Suprapubic skin (tissue), 3 donors: ENCODE measurements at regions not wholly inside any gene's neighbourhood (a gene's known extent, or its start where the extent isn't known, plus 50 kb on each side); places are given as distances from the start of the nearest gene placed in this dataset.

ENCODE experiments used
- EP300 ChIP-seq: sonication (generic); formaldehyde crosslinking; IDR thresholded peaks from one replicate; pipeline ENCODE4 v1.6.1; 2017; ENCODE audit warnings: antibody characterized with exemption
- POLR2A ChIP-seq, 2 donors: fragments of 450-650 bp; IDR thresholded peaks; one replicate each; pipeline ENCODE4 v1.6.1; 2017; ENCODE audit warnings: antibody characterized with exemption in 2 of 2, mild to moderate bottlenecking in 2 of 2, moderate library complexity in 2 of 2
- TF ChIP-seq, protein P1 (sequence below), 2 donors: fragments of 200-600 bp in 1 of 2; fragments of 450-650 bp in 1 of 2; sonication (generic) in 1 of 2; IDR thresholded peaks; one replicate each; pipeline ENCODE4 v1.5.1; 2016 to 2019; ENCODE audit warnings: antibody characterized with exemption in 2 of 2, mild to moderate bottlenecking in 1 of 2, moderate library complexity in 1 of 2

DNA sequence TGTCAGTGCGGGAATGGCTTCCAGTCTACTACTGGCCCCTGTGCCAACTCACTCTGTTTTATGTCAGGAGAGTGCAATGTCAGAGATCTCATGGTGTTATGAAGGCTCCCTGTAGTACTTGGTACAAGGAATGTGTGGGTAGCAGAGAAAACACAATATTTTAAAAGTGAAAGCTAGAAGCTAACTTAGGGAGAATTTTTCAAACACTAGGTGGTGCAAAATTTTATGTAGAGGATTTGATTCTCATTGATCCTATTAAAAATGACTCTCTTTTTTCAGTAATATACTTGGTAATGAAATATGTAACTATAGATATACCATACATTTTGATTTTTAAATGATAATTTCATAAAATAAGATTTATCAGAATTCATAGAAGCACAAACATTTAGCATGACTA lies 134.7 kb downstream of the JRKL start:
- TF ChIP-seq EP300: no peak
- TF ChIP-seq, protein P1, sequence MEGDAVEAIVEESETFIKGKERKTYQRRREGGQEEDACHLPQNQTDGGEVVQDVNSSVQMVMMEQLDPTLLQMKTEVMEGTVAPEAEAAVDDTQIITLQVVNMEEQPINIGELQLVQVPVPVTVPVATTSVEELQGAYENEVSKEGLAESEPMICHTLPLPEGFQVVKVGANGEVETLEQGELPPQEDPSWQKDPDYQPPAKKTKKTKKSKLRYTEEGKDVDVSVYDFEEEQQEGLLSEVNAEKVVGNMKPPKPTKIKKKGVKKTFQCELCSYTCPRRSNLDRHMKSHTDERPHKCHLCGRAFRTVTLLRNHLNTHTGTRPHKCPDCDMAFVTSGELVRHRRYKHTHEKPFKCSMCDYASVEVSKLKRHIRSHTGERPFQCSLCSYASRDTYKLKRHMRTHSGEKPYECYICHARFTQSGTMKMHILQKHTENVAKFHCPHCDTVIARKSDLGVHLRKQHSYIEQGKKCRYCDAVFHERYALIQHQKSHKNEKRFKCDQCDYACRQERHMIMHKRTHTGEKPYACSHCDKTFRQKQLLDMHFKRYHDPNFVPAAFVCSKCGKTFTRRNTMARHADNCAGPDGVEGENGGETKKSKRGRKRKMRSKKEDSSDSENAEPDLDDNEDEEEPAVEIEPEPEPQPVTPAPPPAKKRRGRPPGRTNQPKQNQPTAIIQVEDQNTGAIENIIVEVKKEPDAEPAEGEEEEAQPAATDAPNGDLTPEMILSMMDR (IDR thresholded peaks at IDR 0.05): no peak
- TF ChIP-seq POLR2A (IDR thresholded peaks at IDR 0.05): no peak
